Body of pancreas (tissue), 4 donors: ENCODE measurements at regions not wholly inside any gene's neighbourhood (a gene's known extent, or its start where the extent isn't known, plus 50 kb on each side); places are given as distances from the start of the nearest gene placed in this dataset.

Experiments
- CTCF ChIP-seq, 7 experiments: fragments of 450-650 bp in 4 of 7; fragments of 200-600 bp in 3 of 7; sonication (generic) in 3 of 7; IDR thresholded peaks; one replicate each; pipeline ENCODE4 v1.5.1; 2016 to 2019; ENCODE audit warnings: antibody characterized with exemption in 7 of 7
- POLR2A ChIP-seq, 3 donors: fragments of 450-650 bp; IDR thresholded peaks; one replicate each; pipeline ENCODE4 v1.6.1; 2016; ENCODE audit warnings: antibody characterized with exemption in 3 of 3, mild to moderate bottlenecking in 2 of 3

GRCh38 chr6:139885909-139886308 is 511.5 kb upstream of the CITED2 start:
- TF ChIP-seq POLR2A (IDR thresholded peaks at IDR 0.05) (no peak), CTCF (IDR thresholded peaks at IDR 0.05) (no peak)
